OCI-LY7 (cell line): ENCODE measurements at regions not wholly inside any gene's neighbourhood (a gene's known extent, or its start where the extent isn't known, plus 50 kb on each side); places are given as distances from the start of the nearest gene placed in this dataset.

Experiments
- BruUV-seq: library from RNA; stranded (reverse); fragments of 400-500 nt; replicated peaks from 2 replicates; lab custom pipeline; 2021; lab: Mats Ljungman, UMichigan
- CTCF ChIA-PET: fragments of 300-600 bp; sonication (Branson Sonifier 250); formaldehyde crosslinking; loops from one replicate; lab custom pipeline; 2022; ENCODE audit warnings: antibody characterized with exemption; ENCODE audit not compliant: unreplicated experiment; lab: Charles Lee
- POLR2A ChIA-PET: fragments of 300-600 bp; sonication (Branson Sonifier 250); formaldehyde crosslinking; loops from one replicate; lab custom pipeline; 2022; ENCODE audit warnings: antibody characterized with exemption; lab: Charles Lee
- DNase-seq: peaks from one replicate; pipeline ENCODE4 v3.0.0-alpha.2; 2015; ENCODE audit warnings: low spot score
- H2AFZ ChIP-seq: fragments of 200-600 bp; sonication (generic), shearing (Covaris generic); 2 replicates; pipeline ENCODE4 v1.6.1; 2014; ENCODE audit warnings: mild to moderate bottlenecking, antibody characterized with exemption, low read length, moderate library complexity
- H3K27ac ChIP-seq: fragments of 200-600 bp; sonication (generic); 2 replicates; pipeline ENCODE4 v1.5.1; 2014; ENCODE audit warnings: mixed run types, low read depth, mild to moderate bottlenecking, moderate library complexity, low read length, inconsistent platforms; ENCODE audit not compliant: poor library complexity, severe bottlenecking
- H3K36me3 ChIP-seq: fragments of 200-600 bp; sonication (generic); 2 replicates; pipeline ENCODE4 v1.6.1; 2014; ENCODE audit warnings: mild to moderate bottlenecking, antibody characterized with exemption, low read length, moderate library complexity, mixed read lengths; ENCODE audit not compliant: insufficient read depth
- H3K4me1 ChIP-seq: fragments of 200-600 bp; sonication (generic); 2 replicates; pipeline ENCODE4 v1.5.1; 2014; ENCODE audit warnings: mild to moderate bottlenecking, low read length; ENCODE audit not compliant: insufficient read depth, poor library complexity, severe bottlenecking
- H3K4me2 ChIP-seq: fragments of 200-600 bp; sonication (generic); 2 replicates; pipeline ENCODE4 v1.6.1; 2014; ENCODE audit warnings: mild to moderate bottlenecking, low read length
- H3K4me3 ChIP-seq: fragments of 200-600 bp; sonication (generic); 2 replicates; pipeline ENCODE4 v1.5.1; 2014; ENCODE audit warnings: mild to moderate bottlenecking, low read depth, low read length; ENCODE audit not compliant: poor library complexity, severe bottlenecking
- H3K79me2 ChIP-seq: fragments of 200-600 bp; sonication (generic); 2 replicates; pipeline ENCODE4 v1.6.1; 2016; ENCODE audit warnings: low read depth, mild to moderate bottlenecking, low read length, moderate library complexity, mixed read lengths; ENCODE audit not compliant: insufficient read depth
- H3K9me2 ChIP-seq: fragments of 200-600 bp; sonication (generic); 2 replicates; pipeline ENCODE4 v1.6.1; 2016; ENCODE audit warnings: mild to moderate bottlenecking, low read length, mixed read lengths; ENCODE audit not compliant: insufficient read depth
- H3K9me3 ChIP-seq: fragments of 200-600 bp; sonication (generic); 2 replicates; pipeline ENCODE4 v1.6.1; 2014; ENCODE audit warnings: mild to moderate bottlenecking, mixed run types, low read length, mixed read lengths
- H4K20me1 ChIP-seq: fragments of 200-600 bp; sonication (generic); 2 replicates; pipeline ENCODE4 v1.6.1; 2014; ENCODE audit warnings: mild to moderate bottlenecking, antibody characterized with exemption, low read length, moderate library complexity, mixed read lengths; ENCODE audit not compliant: insufficient read depth
- EZH2phosphoT487 ChIP-seq: fragments of 200-600 bp; sonication (generic); IDR thresholded peaks from 2 replicates; pipeline ENCODE4 v1.6.1; 2018; ENCODE audit warnings: low read depth, borderline replicate concordance, mild to moderate bottlenecking, mixed run types, antibody characterized with exemption, low read length, moderate library complexity, mixed read lengths
- intact Hi-C: fragments of 100-400 bp; cut with micrococcal nuclease; formaldehyde crosslinking; loops from one replicate; pipeline ENCODE4 v1.10.0; 2022; ENCODE audit not compliant: unreplicated experiment
- TF ChIP-seq, protein P1 (sequence below): fragments of 200-600 bp; sonication (generic); conservative IDR thresholded peaks from 2 replicates; pipeline ENCODE4 v1.5.1; 2014; ENCODE audit warnings: mild to moderate bottlenecking, antibody characterized with exemption, low read length, moderate library complexity, mixed read lengths

DNA sequence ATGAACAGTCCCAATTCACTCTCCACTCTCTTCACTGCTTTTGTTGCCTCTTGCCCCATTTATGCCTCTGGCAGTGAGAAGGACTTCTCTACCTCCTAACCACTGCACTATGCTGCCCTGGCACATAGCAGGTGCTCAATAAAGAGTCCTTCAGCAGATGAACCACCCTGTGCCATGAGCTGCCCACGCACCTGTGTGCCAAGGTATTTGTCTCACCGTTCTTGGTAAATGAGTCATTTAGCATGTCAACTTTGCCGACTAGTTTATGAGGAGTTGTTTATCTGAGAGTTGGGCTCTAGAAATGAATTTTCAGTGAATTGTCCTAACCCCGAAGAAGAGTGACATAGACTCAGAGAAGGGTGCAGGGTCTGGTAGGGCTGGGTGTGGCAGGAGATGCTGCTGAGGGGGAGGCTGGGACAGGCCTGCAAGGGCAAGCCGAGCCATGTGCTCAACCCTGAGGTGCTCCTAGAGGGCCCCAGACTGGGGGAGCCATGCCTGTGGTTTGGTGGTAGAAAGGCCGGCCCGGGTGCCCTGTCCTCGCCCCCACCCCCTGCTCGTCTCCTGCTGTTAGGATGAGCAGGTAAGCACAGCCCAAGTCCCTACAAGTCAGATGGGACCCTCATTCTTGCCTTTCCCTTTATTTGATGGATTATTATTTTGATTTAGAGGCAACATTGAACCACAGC lies 654.5 kb downstream of the MATN1 start:
- no peak overlapping the region for H2AFZ ChIP-seq
- TF ChIP-seq, protein P1, sequence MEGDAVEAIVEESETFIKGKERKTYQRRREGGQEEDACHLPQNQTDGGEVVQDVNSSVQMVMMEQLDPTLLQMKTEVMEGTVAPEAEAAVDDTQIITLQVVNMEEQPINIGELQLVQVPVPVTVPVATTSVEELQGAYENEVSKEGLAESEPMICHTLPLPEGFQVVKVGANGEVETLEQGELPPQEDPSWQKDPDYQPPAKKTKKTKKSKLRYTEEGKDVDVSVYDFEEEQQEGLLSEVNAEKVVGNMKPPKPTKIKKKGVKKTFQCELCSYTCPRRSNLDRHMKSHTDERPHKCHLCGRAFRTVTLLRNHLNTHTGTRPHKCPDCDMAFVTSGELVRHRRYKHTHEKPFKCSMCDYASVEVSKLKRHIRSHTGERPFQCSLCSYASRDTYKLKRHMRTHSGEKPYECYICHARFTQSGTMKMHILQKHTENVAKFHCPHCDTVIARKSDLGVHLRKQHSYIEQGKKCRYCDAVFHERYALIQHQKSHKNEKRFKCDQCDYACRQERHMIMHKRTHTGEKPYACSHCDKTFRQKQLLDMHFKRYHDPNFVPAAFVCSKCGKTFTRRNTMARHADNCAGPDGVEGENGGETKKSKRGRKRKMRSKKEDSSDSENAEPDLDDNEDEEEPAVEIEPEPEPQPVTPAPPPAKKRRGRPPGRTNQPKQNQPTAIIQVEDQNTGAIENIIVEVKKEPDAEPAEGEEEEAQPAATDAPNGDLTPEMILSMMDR: no peak
- no peak for TF ChIP-seq EZH2phosphoT487
- ChIA-PET CTCF (no interaction called here), POLR2A (no interaction called here)
- no peaks in the 10 kb centered on the region for H3K4me1 ChIP-seq
- H3K36me3 ChIP-seq: no peaks in the 10 kb centered on the region
- H4K20me1 ChIP-seq: no peaks in the 10 kb centered on the region
- DNase-seq: no peak
- H3K79me2 ChIP-seq: no peaks in the 10 kb centered on the region
- no TSS peak for BruUV-seq
- no peak overlapping the region for H3K4me2 ChIP-seq
- no peak overlapping the region for H3K4me3 ChIP-seq
- no peaks in the 10 kb centered on the region for H3K9me2 ChIP-seq
- intact Hi-C loops: no loop called here
- H3K27ac ChIP-seq: no peak overlapping the region
- H3K9me3 ChIP-seq: no peaks in the 10 kb centered on the region

DNA sequence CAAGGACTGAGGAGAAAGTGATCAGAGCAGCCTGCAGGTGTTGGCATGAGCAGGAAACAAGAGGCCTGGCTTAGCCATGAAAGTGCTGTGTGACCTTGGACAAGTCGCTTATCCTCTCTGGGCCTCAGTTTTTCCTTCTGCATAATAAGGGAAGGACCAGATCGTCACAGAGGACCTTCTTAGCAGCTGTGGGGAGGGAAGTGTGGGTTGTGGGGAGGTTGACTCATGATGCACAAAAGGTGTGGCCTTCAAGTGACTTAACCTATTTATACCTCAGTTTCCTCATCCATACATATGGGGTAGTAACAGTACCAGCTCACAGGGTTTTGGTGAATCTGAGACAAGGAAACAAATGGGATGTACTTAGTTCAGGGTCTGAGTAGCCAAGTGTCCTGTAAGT lies 658.8 kb downstream of the MATN1 start:
- TF ChIP-seq EZH2phosphoT487: no peak
- DNase-seq: no peak
- H2AFZ ChIP-seq: no peak overlapping the region
- no peak overlapping the region for H3K27ac ChIP-seq
- CTCF ChIA-PET: no interaction called here
- H3K36me3 ChIP-seq: no peaks in the 10 kb centered on the region
- POLR2A ChIA-PET: interaction anchor here (0.6 kb wide), 1 partner anchor 1990 kb away, joined by 3 read pairs; no protein-coding TSS in a partner anchor
- H3K79me2 ChIP-seq: no peaks in the 10 kb centered on the region
- no peaks in the 10 kb centered on the region for H3K4me1 ChIP-seq
- intact Hi-C loops: no loop called here
- no peak overlapping the region for H3K4me2 ChIP-seq
- H3K9me2 ChIP-seq: no peaks in the 10 kb centered on the region
- H4K20me1 ChIP-seq: no peaks in the 10 kb centered on the region
- no TSS peak for BruUV-seq
- no peak overlapping the region for H3K4me3 ChIP-seq
- H3K9me3 ChIP-seq: no peaks in the 10 kb centered on the region

DNA sequence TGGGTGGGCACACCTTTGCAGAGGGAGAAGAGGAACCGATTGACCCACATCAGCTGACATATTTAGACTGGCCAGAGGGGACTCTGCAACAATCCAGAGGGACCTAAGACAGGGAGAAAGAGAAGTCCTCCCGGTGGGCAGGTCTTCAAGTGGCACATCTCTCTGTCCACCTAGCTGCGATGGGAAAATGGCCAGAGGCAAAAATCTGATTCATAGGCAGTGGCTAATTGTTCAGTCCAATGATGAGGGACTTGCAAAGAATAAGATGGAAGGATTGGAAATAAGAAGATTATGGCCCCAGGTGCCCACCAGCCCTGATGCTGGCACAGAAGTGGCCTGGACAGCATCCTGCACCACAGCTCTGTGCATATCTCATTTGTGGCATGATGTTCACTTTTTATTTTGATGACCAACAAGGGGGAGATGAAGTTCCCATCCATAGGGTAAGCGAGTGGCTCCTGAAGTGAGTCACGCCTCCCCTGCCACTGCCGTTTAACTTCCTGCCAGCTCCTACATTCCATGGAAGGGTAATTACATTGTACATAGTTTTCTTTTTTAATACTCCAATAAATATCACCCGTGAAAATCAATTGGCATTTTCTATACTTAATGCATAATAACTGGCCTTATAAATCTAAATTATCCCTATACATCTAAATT lies 659.6 kb downstream of the MATN1 start:
- no peaks in the 10 kb centered on the region for H3K79me2 ChIP-seq
- no peaks in the 10 kb centered on the region for H3K9me3 ChIP-seq
- no peak overlapping the region for H3K4me2 ChIP-seq
- POLR2A ChIA-PET: no interaction called here
- DNase-seq: no peak
- no peak overlapping the region for H3K27ac ChIP-seq
- H2AFZ ChIP-seq: no peak overlapping the region
- CTCF ChIA-PET: no interaction called here
- no peaks in the 10 kb centered on the region for H3K9me2 ChIP-seq
- H3K4me1 ChIP-seq: no peaks in the 10 kb centered on the region
- BruUV-seq: no TSS peak
- no peak overlapping the region for H3K4me3 ChIP-seq
- intact Hi-C loops: no loop called here
- TF ChIP-seq EZH2phosphoT487: no peak
- TF ChIP-seq, protein P1: no peak
- H3K36me3 ChIP-seq: no peaks in the 10 kb centered on the region
- H4K20me1 ChIP-seq: no peaks in the 10 kb centered on the region
